Activated CD4-positive, alpha-beta T cell treated with anti-CD3 and anti-CD28 coated beads for 48 hours (primary cell): ENCODE measurements at regions not wholly inside any gene's neighbourhood (a gene's known extent, or its start where the extent isn't known, plus 50 kb on each side); places are given as distances from the start of the nearest gene placed in this dataset.

Experiments used
- DNase-seq: peaks from one replicate; pipeline ENCODE4 v3.0.0-alpha.2; 2020

DNA sequence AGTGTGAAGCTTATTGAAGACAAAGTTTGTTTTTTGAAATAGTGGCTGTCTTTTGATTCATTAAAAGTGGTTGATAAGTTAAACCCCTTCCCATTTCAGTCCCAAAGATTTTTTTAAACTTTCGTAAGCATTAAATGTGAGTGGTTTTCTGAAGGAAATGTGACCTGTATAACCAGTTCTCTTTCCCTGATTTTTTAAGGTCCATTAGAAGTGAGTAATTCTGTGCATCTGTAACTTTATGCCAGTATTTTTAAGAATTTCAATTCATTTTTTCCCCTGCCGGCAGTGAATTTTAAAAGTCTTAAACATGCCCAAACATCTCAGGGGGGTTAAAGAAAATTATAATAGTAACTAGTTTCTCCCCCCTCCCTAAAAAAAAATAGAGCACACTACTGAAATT is 254.6 kb upstream of the SP8 start:
- no peak for DNase-seq

DNA sequence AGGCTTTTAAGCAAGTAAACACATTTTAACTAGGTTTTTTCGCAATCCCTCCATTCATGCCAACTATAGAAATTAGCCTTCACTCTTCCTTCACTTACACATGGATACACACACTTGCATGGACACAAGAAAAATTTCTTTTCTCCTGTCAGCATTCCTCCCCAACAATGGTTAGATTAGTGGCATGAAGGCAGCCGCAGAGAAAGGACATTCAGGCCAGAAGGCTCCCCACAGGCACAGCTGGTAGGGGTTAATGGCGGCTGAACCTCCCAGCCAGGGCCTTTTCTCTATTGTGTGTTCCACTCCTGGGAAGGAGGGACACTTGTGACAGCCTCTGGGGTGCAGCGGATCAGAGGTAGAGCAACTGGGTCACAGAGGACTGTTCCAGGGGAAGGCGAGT is 255.0 kb upstream of the SP8 start:
- no peak for DNase-seq

DNA sequence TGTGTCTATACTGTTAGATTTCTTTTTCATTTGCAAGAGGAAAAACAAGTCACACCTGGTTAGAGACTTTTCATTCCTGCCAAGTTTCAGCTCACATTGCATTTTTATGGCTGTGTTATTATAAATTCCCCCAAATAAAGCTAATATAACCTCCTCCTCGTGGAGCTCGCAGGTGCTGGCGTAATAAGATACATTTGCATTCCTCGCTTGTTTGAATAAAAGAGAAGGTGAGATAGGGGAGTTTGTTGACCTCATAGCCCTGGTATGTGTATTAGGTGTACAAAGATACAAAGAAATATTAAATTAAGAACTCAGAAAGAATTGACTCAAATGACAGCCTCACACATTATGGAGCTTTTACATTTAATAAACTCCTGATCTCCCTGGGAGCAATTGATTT is 257.7 kb upstream of the SP8 start:
- no peak for DNase-seq

DNA sequence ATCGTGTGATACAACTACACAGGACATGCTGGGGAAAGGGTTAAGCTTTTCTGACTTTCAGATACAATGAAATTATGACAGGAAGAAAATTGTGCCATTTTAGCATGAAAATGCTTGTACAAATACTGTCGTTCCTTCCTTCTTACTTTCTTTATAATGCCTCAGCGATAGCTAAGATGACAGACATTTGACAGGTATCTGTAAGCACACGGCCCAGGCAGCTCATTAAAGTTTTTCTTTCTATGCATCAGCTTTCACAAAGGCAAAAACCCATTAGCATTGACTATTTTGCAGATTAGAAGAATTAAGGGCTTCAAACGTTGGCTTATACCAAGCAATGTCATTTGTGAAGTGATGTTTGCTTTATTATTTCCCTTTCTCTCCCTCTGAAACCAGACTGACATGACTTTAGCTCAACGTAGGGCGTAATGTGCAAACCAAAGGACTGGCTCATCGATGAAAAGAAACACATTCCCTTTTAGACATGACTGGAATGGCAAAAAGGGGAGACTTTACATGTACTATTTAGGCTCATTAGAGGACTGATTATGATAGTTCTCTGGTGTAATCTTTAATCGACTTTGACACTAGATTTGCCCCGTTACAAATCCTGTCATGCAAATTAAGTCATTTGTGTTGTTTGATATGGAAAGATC is 258.4 kb upstream of the SP8 start:
- DNase-seq, result no peak

DNA sequence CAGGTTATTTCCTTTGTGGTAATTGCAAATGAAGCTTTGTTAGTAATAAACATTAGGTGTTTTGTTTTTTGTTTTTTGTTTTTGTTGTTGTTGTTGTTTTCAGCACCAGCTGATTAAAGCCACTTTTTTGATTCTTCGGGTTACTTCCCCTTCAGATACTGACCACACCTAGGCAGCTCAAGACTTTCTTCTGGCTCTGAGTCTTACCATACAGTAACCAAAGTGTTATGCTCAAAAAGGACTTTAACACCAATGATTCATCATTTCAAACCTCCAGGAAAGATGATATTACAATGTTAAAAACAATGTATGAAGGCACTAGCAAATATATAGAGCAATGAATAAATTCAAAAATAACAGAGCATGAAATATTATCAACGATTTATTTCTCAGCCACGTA is 265.2 kb upstream of the SP8 start:
- DNase-seq, result no peak

DNA sequence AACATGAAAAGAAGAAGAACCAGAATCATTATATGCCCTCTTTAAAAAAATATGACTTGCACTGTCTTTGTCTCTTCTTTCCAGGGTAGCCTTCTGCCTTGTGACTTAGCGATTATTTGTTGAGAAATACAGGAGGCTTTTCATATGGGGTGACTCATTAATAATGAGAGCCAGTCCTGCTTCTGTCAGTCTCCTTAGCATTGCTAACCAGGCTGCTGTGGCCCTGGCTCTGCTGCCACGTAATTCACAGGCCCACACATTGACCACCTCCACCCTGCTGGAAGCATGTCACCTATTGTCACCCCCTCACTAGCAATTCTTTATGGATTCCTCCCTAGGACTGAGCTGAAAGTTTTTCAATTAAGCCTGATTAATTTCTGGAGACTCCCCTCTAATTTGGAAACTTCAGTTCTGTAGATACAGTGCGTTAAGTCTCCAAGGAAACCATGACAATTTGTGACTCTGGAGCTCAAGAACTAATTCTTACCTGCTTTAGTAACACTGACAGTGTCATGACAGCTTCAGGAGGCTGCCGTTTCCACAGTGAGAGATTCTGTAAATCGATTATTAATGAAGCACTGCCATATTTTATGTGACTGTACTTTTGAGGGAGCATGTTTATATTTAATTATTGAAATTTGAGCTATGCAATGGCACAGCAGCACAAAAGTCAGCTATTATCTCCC is 267.9 kb upstream of the SP8 start:
- no peak for DNase-seq

DNA sequence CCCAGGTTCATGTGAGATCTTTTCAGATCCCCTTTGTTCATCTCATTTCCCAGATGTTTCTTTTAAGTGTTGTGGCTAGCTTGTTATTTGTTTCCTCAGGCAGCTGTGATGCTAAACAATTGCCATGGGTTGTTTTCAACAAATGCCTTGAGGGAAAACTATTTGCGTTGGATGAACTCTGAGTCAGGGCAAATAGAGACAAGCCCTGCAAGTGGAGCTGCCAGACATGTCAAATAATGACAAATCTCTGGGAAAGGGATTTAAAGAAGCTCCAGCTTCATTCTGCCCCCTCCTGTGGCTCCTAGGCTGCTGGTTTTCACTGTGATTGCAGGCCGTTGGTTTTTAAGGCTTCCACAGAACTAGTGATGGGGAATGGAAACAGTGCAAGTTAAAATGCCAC is 272.4 kb upstream of the SP8 start:
- no peak for DNase-seq

DNA sequence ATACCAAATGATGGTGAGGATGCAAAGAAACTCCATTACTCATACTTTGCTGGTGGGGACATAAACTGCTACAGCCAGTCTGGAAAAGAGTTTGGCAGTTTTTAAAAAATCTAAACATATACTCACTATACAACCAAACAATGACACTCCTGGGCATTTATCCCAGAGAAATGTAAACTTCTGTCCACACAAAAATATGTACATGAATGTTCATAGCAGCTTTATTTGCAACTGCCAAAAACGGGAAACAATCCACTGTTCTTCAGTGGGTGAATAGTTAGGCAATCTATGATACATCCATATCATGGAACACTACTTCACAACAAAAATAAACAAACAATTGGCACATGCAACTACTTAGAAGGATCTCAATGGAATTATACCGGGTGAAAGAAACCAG is 276.4 kb upstream of the SP8 start:
- no peak for DNase-seq

DNA sequence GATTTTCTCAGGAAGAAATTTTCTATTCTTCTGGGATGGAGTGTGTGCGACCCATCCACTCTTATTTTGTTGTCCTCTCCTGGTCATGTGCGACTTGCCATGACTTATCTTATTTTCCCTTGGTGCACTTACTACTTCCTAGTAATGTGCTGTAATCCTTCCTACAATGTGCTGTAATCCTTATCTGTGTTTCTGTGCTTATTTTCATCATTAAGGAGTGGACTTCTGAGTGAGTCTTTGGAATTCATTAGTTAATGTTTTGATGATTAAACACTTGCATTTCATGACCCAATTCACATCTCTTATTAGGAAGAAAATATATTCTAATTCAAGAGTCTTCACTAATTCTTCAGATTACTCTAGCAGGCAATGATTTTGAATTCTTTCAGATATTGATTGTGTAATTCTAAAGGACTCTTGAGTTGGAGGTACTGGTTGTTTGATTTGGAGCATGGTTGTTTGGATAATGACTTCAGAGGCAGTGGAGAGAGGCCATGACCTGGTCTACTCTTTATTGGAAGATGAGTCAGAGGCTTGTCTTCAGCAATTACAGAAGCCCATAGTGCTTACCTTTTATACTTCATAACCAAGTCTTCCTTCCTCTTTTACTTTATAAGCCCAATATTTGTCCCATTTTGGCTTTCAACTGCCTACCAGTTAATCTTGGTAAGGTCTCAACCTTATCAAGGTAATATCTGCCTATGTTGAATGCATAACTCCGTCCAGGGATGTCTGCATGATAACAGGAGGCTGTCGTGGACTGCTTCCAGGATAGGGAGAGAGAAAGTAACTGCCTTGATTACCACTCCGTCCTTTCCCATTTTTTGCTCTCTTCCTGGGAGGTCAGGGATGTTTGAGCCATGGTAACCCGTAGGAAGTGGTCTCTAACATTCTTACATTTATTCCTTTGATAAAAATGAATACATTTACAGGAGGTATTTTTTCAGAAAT is 278.3 kb upstream of the SP8 start:
- DNase-seq, result no peak

DNA sequence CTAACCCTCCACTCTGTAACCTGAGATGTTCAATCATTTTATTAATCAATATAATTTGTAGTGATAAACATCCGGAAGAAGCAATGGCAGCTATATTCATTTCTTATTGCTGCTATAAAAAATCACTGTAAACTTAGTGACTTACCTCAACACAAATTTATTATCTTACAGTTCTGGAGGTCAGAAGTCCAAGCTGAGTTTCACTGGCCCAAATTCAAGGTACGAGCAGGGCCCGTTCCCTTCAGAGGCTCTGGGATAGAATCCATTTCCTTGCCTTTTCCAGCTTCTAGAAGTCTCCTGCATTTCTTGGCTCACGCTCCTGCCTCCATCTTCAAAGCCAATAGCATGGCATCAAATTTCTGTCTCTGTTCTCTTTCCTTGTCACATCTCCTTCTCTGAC is 279.5 kb upstream of the SP8 start:
- no peak for DNase-seq

DNA sequence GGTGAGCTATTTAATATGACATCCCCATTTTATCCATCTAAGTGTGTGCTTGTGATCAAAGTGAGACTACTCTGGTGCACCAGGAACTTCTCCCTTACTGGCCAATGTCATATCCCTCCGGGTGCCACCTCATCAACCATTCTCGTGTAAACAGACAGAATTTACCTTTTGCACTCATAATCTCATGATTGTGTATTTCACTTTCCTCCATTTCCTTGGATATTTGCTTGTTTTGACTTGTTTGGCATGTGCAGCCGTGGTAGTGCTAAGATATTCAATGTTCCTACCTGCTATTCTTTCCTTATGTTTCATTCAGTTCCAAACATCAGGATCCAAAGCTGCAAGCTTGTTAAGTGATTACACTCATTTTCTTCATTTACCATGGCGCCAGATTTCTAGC is 280.5 kb upstream of the SP8 start:
- DNase-seq, result no peak

DNA sequence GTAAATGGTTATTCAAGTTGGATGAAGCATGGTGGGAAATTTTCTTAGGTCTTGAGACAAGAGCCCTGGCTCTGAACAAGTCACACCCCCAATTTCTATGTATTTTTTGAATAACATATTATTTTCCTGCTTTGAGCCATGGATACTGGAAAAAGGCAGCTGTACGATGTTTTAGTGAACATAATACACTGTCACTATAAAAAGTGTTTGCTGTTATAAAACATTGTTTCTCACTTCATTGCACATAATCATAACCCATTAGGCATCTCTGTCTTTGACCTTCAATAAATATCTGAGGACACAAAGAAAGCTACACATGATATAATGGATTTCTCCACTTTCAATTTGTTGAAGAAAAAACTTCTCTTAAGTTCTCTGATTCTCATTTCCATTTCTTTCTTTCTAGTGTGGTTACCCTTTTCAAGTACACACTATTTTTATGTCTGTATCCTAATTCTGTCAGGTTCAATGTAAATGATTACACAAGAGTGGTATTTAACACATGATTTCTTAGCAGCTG is 283.9 kb upstream of the SP8 start:
- no peak for DNase-seq

DNA sequence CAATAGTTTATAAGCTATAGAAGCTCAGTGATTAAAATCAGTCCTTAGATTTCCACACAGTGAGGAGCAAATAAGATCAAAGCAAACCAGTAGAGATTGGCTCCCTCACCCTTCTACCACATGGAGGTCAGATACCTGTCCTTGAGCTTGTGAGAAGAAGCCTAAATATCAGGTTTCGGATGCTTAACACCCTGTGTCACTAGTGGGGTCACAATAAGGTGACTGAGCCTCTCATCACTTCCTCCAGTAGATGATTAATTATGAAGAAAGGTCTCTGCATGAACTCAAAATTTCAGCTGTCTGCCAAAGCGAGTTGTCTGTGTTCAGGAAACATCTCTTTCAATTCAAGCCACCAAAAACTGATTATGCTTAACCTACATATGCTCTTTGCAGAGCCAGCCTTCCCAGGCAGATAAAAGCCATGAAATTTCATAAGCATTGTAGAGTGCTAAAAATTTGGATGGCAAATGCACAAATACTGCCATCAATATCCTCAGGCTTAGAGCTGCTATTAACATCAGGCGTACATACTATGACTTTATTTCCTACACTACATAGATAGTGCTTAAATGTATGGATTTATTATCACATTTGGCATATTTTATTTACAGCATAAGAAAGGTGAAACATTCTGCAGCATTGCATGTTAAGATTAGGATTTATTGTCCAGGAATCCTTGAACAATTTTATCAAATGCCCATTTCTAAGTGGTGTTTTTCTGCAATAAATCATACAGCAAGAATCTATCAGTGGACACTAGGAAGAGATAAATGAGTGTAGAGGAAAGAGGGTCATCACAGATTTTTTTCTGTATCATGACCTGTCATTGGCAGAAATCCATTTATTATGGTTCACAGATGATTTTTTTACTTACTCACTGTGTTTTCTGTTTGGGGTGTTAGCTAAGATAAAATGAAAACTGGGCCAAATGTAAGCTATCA is 285.1 kb upstream of the SP8 start:
- DNase-seq, result no peak

DNA sequence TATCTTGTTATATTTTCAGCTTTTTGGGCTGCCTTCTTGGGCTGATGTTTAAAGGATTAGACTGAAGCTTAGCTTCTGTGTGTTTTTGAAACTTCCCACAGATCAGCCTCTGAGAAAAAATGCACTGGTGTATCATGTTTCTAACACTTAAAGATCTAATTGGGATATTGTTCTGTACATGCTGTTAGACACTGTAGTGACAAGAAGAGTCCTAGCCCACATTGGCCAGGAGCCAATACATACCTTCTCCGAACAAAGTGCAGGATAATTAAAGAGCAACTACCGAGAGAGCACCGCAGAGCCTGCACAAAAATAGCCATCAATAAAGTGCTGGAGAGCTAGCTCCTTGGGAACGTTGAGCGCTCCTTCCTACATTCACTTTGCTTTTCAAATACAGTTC is 289.4 kb upstream of the SP8 start:
- no peak for DNase-seq

DNA sequence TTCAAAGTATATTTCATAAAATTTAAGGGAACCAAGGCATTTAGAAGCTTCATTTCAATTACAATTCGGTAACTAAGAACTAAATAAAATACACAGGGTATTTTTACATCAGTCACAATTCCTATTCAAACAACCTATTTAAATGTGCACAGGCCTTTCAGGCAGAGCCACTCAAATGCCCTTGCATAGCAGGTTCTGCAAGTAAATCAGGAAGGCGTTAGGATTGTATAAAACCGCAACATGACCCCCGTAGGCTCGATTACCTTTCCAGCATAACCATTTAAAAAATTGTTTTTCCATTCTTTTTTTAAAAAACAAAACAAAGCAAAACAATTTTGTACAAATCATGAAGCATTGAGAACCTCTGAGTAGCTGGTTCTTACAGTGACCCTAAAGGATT is 289.9 kb upstream of the SP8 start:
- no peak for DNase-seq

DNA sequence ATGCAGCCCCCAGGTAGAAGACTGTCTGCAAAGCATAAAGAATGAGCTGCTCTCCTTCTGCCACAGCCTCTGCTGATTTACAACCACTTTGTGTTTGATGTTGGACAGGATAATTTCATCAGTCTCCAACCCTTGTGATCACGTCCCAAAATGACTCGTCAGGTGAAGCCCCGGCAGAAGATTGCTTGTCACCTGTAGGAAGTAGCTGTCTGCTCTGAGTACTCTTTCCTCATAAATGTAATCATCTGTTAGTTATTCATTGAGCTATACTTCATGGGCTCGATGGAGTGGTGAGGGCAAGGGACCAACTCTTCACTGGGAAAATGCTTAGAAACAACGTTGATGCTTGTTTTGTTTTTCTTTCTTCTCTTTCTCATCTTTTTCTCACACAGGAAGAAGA is 290.9 kb upstream of the SP8 start:
- no peak for DNase-seq

DNA sequence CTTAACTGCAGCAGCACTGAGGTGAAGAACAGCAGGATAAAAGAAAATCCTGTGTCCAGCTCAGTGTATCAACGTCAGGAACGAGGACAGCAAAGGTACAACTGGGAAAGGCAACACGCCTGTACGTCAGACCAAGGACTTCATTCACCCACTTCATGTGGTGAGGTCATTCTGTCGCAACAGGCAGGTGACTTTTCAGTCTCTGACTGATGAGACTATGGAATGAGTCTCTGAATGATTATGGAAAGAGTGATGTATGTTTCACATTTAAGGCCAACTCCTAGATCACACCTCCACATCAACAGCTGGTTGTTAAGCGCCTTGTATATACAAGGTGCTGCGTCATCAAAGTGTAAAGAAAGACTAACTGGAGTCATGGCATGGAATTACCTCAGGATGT is 297.6 kb upstream of the SP8 start:
- DNase-seq, result no peak

DNA sequence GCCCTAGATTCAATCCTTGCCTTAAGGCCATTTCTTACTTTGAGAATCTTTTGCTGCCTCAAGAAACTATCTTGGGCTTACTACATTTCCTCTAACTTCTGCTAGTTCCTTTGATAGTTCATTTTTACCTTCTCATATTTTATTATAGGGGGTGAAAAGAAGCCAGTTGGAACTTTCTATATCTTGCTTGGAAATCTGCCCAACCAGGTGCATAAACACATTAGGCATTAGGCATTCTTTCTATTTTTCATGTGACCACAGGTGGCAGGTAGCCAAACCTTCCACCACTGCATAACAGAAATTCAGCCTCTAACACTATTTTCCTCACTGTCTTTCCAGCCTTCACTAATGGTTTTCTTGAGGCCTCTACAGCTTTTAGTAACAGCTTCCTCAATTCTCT is 300.0 kb upstream of the SP8 start:
- no peak for DNase-seq

DNA sequence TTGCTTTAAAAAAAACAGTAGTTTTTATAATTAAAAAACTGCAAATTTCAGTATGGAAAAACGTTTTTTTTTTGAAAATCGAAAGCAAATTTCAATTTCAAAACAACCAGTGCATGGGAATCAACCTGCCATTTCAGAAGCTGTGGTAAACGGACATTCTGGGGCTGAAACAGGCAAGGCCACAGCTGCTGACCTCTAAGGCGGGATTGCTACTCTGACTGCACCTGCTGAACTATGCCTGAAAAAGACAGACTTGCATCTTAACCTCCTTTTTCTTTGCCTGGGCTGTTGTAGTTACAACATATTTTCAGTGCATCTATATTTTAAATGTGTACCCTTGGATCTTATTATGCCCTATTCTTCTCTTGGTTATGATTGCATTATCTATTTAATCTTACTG is 303.0 kb upstream of the SP8 start:
- DNase-seq, result no peak

DNA sequence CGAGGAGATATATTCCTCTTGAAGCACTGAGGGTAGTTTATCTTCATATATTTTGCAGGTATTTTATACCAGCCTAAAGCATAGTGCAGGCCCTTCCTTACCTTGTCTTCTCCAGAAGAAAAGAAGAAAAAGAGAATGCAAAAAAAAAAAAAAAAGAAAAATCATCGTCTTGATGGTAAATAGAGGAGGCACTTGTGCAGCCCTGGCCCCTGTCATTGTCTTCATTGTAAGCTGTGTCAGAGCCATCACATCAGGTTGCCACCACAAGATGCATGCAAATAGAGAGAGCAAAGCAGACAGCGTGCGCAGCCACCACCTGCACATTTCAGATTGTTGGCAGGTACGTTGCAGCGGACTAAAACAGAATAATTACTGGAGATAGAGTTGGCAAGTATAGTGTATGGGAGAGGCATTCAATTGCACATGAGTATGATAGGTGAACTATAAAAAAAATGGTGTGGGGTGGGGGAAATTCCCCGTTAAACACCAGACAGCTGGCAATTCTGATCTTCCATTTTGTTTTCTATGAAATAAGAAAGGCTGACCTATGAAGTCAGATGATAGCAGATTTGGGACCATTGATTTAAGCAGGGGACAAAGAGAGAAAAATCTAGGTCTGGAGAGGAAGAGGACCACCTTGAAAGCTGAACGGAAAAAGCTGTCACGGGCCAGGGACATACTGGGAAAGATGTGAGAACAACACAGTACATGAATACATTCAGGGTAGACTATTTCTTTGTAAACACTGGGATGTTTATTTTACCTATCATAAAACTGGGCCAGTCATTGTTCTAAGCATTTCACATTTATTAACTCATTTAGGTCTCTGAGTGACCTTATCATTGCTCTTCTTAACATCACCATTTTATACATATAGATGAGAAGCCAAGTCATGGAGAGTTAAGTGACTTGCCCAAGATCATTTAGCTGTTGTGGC is 306.3 kb upstream of the SP8 start:
- no peak for DNase-seq

DNA sequence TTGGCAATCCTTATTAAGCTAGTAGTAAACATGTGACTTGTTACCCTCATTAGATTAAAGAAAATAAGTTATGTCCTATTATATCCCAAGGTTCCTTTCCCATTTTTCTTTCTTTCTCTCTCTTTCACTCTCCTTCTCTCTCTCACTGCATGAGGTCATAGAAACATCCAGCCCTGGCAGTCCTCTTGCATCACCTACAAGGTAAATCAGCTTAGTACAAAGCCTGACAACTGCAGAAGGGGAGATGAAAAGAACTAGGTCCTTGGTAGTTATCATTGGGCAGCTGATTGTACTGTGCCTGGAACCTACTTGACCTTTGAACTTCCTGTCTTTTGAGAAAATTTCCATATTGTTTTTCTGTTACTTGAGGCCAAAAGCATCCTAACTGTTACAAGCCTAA is 307.9 kb upstream of the SP8 start:
- DNase-seq, result no peak

DNA sequence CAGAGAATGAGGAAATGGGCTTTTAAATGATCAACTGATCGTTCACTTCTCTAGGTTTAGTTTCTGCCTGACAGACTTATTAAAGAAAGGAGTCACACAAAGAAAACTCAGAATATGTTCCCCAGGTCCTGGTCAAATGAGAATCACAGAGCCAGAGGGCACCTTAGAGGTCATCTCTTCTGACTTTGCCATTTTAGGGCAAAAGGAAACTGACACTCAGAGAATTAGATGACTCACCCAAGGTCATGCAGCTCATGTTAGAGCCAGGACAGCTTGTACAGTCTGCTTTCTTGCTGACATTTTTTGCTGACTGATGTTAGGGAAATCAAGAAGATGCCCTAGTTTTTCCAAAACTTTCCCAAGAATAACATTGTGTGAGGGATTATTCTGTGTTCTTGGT is 312.7 kb upstream of the SP8 start:
- DNase-seq, result no peak
